Spleen (tissue), 11 donors: ENCODE measurements at regions not wholly inside any gene's neighbourhood (a gene's known extent, or its start where the extent isn't known, plus 50 kb on each side); places are given as distances from the start of the nearest gene placed in this dataset.

ENCODE experiments used
- DNase-seq: peaks from one replicate; pipeline ENCODE4 v3.0.0-alpha.2; 2020
- H3K27ac ChIP-seq, 8 donors: fragments of 200-600 bp; sonication (generic) in 7 of 8; 1 replicate in 4 of 8; 2 replicates in 4 of 8; pipeline versions ENCODE4 v1.5.0 to v1.8.0; 2016 to 2021; ENCODE audit warnings: inconsistent platforms in 4 of 8, mild to moderate bottlenecking in 4 of 8, moderate library complexity in 1 of 8
- H3K27me3 ChIP-seq, 7 donors: fragments of 200-600 bp; sonication (generic) in 6 of 7; replicated peaks in 1 of 7; 1 replicate in 4 of 7; 2 replicates in 3 of 7; pipeline versions ENCODE4 v1.5.0 to v1.8.0; 2016 to 2021; ENCODE audit warnings: inconsistent platforms in 3 of 7, mild to moderate bottlenecking in 1 of 7
- H3K36me3 ChIP-seq, 6 donors: fragments of 200-600 bp; sonication (generic) in 5 of 6; 1 replicate in 4 of 6; 2 replicates in 2 of 6; pipeline versions ENCODE4 v1.5.0 to v1.8.0; 2016 to 2021; ENCODE audit warnings: inconsistent platforms in 2 of 6
- H3K4me1 ChIP-seq, 6 donors: fragments of 200-600 bp; sonication (generic) in 5 of 6; 1 replicate in 3 of 6; 2 replicates in 3 of 6; pipeline versions ENCODE4 v1.5.0 to v1.8.0; 2016 to 2021; ENCODE audit warnings: inconsistent platforms in 3 of 6
- H3K4me3 ChIP-seq, 8 donors: fragments of 200-600 bp; sonication (generic) in 7 of 8; 1 replicate in 4 of 8; 2 replicates in 4 of 8; pipeline versions ENCODE4 v1.5.0 to v1.8.0; 2016 to 2021; ENCODE audit warnings: inconsistent platforms in 4 of 8, mild to moderate bottlenecking in 4 of 8, moderate library complexity in 2 of 8
- H3K9me3 ChIP-seq, 8 donors: fragments of 200-600 bp; sonication (generic) in 7 of 8; 1 replicate in 4 of 8; 2 replicates in 4 of 8; pipeline versions ENCODE4 v1.5.0 to v1.8.0; 2016 to 2021; ENCODE audit warnings: inconsistent platforms in 4 of 8
- CTCF ChIP-seq, 11 experiments: fragments of 200-600 bp in 7 of 11; fragments of 450-650 bp in 4 of 11; sonication (generic) in 4 of 11; IDR thresholded peaks in 8 of 11; conservative IDR thresholded peaks in 3 of 11; 1 replicate in 7 of 11; 2 replicates in 4 of 11; pipeline versions ENCODE4 v1.4.0 to v1.8.0; 2016 to 2021; ENCODE audit warnings: antibody characterized with exemption in 11 of 11, inconsistent platforms in 4 of 11, mild to moderate bottlenecking in 1 of 11
- POLR2A ChIP-seq, 3 donors: fragments of 450-650 bp; IDR thresholded peaks; one replicate each; pipeline ENCODE4 v1.5.1; 2017; ENCODE audit warnings: antibody characterized with exemption in 3 of 3, mild to moderate bottlenecking in 1 of 3
- POLR2AphosphoS5 ChIP-seq, 3 donors: sonication (generic); formaldehyde crosslinking; IDR thresholded peaks; one replicate each; pipeline ENCODE4 v1.5.1; 2017; ENCODE audit warnings: antibody characterized with exemption in 3 of 3
- WGBS, 5 donors: extraction: QIAGEN DNeasy Blood & Tissue Kit in 3 of 5; methylation state at CpG; one replicate each; pipeline versions ENCODE4 v1.1.5 to v1.1.7; 2013 to 2018; 5-methylcytosine and 5-hydroxymethylcytosine counted together
- intact Hi-C: fragments of 100-400 bp; cut with DNase I; formaldehyde crosslinking; loops from one replicate; pipeline ENCODE4 v1.15.0; 2023; ENCODE audit warnings: low total_unique reads
- donor health status: healthy with polysubstance abuse.
- donor health status: DM: no; HTN: no; CAD: no; lungs with moderate emphysema.
- donor health status: DM: no; HTN: no; CAD: no.
- donor health status: Bipolar disorder and iron deficiency.
- donor health status: healthy.
- donor health status: DM: no; HTN: no; CAD: no.
- donor health status: DM: yes; HTN: yes; CAD: no.

GRCh38 chr17:52827526-52827925, 669.0 kb upstream of the CA10 start:
- H3K36me3 ChIP-seq, result no peaks in the 10 kb centered on the region
- TF ChIP-seq POLR2A (IDR thresholded peaks at IDR 0.05) (no peak), POLR2AphosphoS5 (IDR thresholded peaks at IDR 0.05) (no peak)
- no peak overlapping the region for H3K4me3 ChIP-seq
- H3K27ac ChIP-seq, result no peak overlapping the region
- H3K27me3 ChIP-seq, result no peaks in the 10 kb centered on the region
- peaks cover 0 to 10% (median 0%) of the 10 kb centered on the region in 8 donors for H3K9me3 ChIP-seq
- 82 to 93% (median 83%) methylated on average over 8 of the region's 8 CpGs for WGBS, 5 donors
- no peak for DNase-seq
- intact Hi-C loops, result no loop called here
- H3K4me1 ChIP-seq, result no peaks in the 10 kb centered on the region

GRCh38 chr17:52824542-52824941, 666.0 kb upstream of the CA10 start:
- H3K27me3 ChIP-seq, result no peaks in the 10 kb centered on the region
- intact Hi-C loops, result no loop called here
- no peak overlapping the region for H3K27ac ChIP-seq
- no peak for DNase-seq
- no peak for TF ChIP-seq POLR2A (IDR thresholded peaks at IDR 0.05)
- TF ChIP-seq POLR2AphosphoS5 (IDR thresholded peaks at IDR 0.05), result no peak
- TF ChIP-seq CTCF (IDR thresholded peaks at IDR 0.05 in 8 of 11, conservative IDR thresholded peaks at IDR 0.05 in 3 of 11), result no peak
- WGBS, 5 donors, result 52 to 62% (median 58%) methylated on average over 3 of the region's 3 CpGs
- H3K4me3 ChIP-seq, result no peak overlapping the region
- H3K4me1 ChIP-seq, result no peaks in the 10 kb centered on the region
- no peaks in the 10 kb centered on the region for H3K36me3 ChIP-seq
- peaks cover 0 to 10% (median 0%) of the 10 kb centered on the region in 8 donors for H3K9me3 ChIP-seq

GRCh38 chr17:52823155-52823554, 664.6 kb upstream of the CA10 start:
- Histone ChIP-seq H3K9me3 (peaks cover 0 to 3% (median 0%) of the 10 kb centered on the region in 8 donors), H3K27ac (no peak overlapping the region), H3K36me3 (no peaks in the 10 kb centered on the region), H3K4me1 (no peaks in the 10 kb centered on the region), H3K27me3 (no peaks in the 10 kb centered on the region), H3K4me3 (no peak overlapping the region)
- TF ChIP-seq POLR2AphosphoS5 (IDR thresholded peaks at IDR 0.05) (no peak), CTCF (IDR thresholded peaks at IDR 0.05 in 8 of 11, conservative IDR thresholded peaks at IDR 0.05 in 3 of 11) (no peak), POLR2A (IDR thresholded peaks at IDR 0.05) (no peak)
- DNase-seq, result no peak
- intact Hi-C loops, result no loop called here

- no peak for DNase-seq
- Histone ChIP-seq H3K4me1 (no peaks in the 10 kb centered on the region), H3K9me3 (peaks cover 0 to under 1% (median 0%) of the 10 kb centered on the region in 8 donors), H3K27me3 (no peaks in the 10 kb centered on the region), H3K4me3 (no peak overlapping the region), H3K27ac (no peak overlapping the region), H3K36me3 (no peaks in the 10 kb centered on the region)
- intact Hi-C loops, result no loop called here
- 74 to 82% (median 79%) methylated on average over 7 of the region's 7 CpGs for WGBS, 5 donors
- no peak for TF ChIP-seq CTCF (IDR thresholded peaks at IDR 0.05 in 8 of 11, conservative IDR thresholded peaks at IDR 0.05 in 3 of 11)
- no peak for TF ChIP-seq POLR2AphosphoS5 (IDR thresholded peaks at IDR 0.05)
- TF ChIP-seq POLR2A (IDR thresholded peaks at IDR 0.05), result no peak
Measured at GRCh38 chr17:52790359-52790955, 631.9 kb upstream of the CA10 start.

GRCh38 chr17:52789829-52790228, 631.3 kb upstream of the CA10 start:
- no peak for DNase-seq
- WGBS, 5 donors, result 47 to 71% (median 52%) methylated on average over 3 of the region's 3 CpGs
- H3K4me3 ChIP-seq, result no peak overlapping the region
- no peaks in the 10 kb centered on the region for H3K4me1 ChIP-seq
- no peaks in the 10 kb centered on the region for H3K9me3 ChIP-seq
- H3K27ac ChIP-seq, result no peak overlapping the region
- intact Hi-C loops, result no loop called here
- no peaks in the 10 kb centered on the region for H3K27me3 ChIP-seq
- no peak for TF ChIP-seq CTCF (IDR thresholded peaks at IDR 0.05 in 8 of 11, conservative IDR thresholded peaks at IDR 0.05 in 3 of 11)
- no peak for TF ChIP-seq POLR2AphosphoS5 (IDR thresholded peaks at IDR 0.05)
- no peak for TF ChIP-seq POLR2A (IDR thresholded peaks at IDR 0.05)
- H3K36me3 ChIP-seq, result no peaks in the 10 kb centered on the region
